Stimulated activated CD4-positive, alpha-beta T cell treated with anti-CD3 and anti-CD28 coated beads, Interleukin-1b, Interleukin-23, amount 100 ng/mL, for 24 hours (primary cell): ENCODE measurements at regions not wholly inside any gene's neighbourhood (a gene's known extent, or its start where the extent isn't known, plus 50 kb on each side); places are given as distances from the start of the nearest gene placed in this dataset.
A peak's percentile ranks its signal among the peaks of the same experiment; 100 is the strongest.

ENCODE experiments used
- DNase-seq, 4 experiments: peaks; one replicate each; pipeline ENCODE4 v3.0.0-alpha.2; 2020; ENCODE audit warnings: low read depth in 4 of 4, low spot score in 1 of 4

DNA sequence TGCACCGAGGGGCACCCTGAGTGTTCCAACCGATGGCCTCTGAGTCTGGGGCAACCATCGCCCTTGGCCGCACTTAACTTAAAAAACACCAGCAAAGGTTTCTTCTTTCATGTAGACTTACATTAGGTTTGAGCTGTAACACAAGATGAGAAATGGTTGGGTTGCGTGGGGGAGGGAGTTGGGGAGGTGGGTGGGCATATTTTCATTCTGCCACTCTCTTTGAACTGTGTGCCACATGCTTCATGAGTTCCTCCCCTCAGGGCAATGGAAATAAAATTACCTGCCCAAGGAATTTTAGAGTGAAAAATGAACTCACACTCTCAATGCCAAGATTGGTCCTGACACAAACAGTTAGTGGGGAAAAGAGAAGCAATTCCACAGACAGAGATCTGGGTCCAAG is 430.1 kb upstream of the USP24 start:
- DNase-seq = no peak

DNA sequence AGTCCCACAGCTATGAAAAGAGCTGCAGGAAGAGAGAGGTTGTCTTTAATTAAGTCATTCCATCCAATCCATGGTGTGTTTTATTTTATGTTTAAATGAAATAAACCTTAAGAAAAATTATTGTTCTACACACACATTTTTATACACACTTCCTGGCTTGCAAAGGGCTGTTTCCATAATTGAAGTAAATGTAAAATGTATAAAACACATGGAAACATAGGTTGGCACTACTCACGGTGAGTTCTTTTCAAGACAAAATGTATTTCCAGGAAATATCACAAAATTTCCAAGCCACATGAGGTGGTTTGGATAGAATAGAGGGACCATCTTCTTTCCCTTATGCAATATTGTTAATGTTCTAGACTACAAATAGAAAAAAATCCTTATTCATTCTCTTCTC is 426.8 kb upstream of the USP24 start:
- no peak for DNase-seq

DNA sequence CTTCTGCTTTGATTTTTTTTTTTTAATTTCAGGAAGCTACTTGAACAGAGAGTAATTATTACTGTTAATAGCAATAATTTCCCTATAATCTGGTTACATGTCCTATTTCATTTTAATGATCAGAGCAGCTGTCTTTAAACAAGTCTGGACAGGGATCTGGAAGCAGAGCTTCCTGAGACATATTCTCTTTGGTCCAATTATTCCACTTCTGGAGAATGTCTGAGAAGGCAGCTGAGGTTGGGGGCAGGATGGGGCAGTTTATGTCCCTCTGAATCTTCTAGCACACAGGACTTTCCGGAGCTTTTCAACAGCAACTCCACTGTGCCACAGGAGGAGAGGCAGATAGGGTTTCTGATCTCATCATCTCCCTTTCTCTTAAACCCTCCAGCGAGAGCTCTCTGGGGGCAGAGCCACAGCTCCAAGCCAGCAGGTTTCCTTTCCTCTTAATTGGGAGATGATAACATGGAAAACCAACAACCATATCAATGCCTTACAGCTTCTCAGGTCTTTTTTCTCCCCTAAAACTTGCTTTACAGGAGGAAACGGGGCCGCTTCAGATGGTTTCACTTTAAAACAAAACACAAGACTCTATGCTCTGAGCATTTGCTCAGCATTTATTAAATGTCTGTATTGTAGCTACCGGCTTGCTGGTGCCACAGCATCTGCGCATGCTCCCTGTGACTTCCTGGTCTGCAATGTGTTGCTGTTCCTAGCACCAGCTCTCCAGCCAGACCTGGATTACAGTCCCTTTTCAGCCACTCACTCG is 425.7 kb upstream of the USP24 start:
- peak in 1 of 4 experiments; percentile 13 for DNase-seq

DNA sequence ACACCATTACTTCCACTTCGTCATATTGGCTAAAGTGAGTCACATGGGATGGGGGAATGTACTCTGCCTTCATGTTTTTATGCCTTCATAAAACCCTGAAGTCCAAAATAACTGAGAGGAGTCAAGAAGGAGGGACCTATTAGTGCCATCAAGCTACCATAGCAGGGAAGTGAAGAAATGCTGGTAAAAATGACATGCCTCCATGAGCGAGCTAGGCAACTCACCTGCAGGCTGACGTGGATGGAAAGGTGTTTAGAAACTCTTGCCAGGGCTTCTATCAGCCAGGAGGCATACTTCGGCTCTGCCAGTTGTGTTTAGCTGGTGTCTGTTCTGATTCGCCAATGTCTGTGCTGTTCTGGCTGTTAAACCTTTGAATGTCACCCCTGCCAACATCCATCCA is 424.4 kb upstream of the USP24 start:
- no peak for DNase-seq

DNA sequence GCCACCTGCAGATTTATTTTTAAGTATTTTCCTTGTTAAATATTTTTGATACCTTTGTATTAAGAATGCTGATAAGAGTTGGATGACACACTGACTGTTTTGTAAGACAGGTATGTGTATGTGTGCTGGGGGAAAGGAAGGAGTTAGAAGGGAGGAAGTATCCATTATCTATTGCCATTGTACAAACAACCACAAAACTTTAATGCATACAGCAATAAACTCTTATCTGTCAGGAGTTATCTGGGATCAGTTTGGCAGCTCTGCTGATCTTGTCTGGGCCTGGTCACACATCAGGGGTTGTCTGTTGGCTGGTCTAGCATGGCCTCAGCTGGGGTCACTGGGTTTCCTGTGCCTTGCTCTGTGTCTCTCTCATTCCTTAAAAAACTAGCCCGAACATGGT is 423.9 kb upstream of the USP24 start:
- no peak for DNase-seq

DNA sequence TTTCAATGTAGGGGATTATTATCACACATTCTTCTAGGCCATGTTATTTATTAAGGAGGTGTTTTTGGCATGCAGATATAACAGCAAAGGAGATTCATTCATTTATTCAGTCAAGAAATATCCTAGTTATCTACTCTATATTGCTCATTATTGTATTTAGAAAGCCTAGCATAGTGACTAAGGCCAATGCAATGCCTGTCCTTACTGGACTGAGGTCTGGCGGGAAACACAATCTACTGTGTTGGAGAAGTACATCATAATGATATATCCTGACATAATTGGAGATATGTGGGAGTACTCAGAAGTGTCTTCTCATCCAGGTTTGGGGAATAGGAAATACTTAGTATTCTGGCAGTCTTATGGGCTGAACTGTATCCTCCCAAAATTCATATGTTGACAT is 421.5 kb upstream of the USP24 start:
- DNase-seq = no peak

DNA sequence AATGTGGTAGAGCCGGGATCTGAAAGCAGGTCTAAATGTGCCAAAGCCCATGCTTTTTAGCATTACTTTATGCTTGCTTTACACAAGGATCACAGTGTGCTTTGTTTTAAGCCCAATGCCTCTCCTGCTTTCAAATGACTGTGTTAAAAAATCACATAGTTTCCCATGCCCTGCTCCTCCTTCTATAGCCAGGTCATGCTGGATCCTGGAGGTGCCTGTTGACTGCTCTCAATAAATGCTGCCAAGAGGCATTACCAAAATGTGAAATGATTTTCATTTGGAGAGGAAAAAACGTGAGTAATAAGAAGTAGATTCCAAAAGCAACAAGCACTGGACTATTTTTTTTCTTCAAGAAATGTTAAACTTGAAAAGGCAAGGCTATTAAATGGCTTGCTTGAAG is 420.7 kb upstream of the USP24 start:
- DNase-seq = no peak

DNA sequence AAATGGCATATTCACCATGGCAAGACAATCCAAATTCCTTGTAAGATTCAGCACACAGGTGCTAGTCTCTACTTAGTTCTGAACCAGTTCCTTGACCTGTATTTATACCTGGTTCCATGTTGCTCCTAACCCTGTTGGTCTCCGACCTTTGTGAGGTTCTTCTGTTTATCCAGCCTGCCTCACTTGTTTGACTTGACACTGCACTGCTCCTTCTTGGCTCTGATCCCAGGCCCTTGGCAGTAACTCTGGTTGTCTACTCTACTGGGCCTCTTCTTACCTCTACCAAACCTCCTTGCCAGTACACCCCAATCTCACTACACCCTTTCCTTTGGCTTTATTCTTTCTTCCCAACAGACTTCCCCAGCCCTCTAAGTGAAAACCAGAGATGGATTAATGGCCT is 419.4 kb upstream of the USP24 start:
- DNase-seq = no peak

DNA sequence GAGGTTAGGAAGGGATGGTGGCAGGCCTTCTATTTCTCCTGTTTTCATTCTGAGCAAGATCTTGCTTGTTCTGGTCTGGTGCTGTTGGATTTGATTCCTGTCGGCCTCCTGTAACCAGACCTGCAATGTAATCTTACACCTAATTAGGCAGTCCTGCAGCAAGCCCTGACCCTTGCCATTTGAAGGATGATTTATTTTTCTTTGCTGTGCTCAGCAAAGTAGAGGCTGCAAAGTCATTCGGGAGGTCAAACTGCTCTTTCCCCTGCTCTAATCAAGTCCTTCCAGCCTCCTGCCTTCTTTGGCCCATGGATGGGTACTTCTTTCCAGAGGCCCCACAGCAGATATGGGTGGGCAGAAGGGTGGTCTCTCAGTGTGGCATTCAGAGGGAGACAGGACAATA is 417.7 kb upstream of the USP24 start:
- no peak for DNase-seq

DNA sequence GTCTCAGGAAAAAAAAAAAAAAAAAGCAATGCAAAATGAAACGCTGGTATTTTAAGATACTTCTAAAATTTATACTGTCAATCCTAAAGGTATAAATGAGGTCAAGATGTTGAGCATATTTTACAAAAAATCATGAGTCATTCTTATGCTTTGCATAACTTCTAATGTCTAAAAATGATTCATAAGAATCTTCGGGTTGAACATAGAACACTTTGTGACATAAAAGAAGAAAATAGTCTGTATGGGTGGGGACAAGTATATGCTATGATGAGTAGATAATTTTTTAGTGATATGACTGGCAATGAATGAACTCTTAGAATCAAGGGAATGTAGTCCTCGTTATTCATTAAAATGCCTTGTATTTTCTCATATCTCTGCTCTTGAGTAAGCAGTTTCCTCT is 416.9 kb upstream of the USP24 start:
- no peak for DNase-seq

DNA sequence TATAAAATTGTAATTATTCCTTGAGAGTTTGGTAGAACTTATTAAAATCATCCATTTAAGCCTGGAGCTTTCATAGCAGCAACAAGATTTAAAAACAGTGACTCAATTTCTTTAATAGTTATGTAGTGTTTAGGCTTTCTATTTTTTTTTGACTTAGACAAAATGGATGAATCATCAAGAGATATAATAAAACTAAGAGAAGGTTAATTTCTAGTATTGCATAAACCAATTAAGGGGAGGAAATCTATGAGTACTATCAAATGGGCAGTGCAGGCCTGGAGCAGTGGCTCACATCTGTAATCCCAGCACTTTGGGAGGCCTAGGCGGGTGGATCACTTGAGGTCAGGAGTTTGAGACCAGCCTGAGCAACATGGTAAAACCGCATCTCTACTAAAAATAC is 416.3 kb upstream of the USP24 start:
- no peak for DNase-seq

DNA sequence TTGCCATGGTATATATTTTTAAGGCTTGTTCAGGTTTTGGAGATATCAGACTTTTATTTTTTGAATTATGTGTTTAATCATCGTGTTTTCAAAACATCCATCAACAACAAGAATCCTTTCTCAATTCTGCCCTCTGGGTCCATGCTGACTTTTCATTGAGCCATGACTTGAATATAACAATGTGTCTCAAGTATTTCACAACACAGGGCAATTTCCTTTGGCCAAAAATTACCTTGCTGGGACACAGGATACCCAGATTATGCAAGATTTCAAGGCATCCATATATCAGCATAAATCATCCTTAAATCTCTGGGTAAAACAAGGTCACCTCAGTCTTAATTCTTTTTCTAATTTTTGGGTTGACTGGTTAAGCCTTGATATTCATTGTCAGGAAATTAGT is 411.2 kb upstream of the USP24 start:
- no peak for DNase-seq

DNA sequence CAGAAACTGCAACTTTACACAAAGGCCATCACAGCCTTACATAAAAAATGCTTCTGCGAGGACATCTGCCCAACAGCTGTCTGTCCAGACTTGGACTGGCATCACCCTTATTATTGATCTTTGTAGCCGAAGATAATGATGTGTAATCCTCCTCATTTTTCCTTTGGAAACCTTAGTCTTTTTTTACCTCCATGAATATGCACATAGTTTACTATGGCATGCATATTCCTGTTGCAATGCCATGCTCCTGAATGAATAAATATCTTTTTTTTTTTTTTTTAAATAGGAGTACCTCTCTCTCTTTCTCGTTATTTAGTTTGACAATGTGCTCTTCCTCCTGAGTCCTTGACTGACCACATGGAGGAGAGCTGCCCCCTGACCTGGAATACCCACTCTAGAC is 409.6 kb upstream of the USP24 start:
- DNase-seq = no peak

DNA sequence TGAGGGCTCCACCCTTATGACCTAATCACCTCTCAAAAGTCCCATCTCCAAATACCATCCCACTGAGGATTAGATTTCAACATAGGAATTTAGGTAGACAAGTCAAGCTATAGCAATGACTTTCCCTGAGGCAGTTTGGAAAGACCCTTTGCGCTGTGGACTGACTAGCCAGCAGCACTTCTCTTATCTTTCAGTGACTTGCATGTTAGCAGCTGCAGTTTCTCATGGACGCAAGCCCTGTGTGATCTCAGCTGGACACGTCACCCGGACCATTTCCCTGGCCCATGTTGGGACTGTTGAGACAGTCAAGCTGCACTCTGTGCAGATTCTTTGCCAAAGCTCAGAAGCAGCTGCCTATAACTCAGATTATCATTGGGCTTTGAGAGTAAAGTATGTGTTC is 408.1 kb upstream of the USP24 start:
- no peak for DNase-seq

DNA sequence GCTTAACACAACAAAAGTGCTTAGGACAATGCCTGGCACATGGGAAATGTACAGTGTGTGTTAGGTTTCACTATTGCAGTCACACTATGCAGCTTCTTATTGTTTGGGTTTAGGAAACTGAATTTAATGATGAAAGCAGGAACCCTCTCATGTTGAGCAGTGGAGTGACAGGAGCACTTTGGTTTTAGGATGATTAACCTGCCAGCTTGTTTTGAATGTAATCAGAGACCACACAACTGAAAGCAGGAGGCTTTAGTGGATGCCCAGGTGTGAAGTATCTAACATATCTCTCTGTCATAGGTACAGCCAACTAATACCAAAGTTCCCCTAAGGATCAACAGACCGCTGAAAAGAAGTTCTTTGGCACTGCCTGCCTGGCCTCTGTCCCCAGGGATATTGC is 406.9 kb upstream of the USP24 start:
- no peak for DNase-seq

DNA sequence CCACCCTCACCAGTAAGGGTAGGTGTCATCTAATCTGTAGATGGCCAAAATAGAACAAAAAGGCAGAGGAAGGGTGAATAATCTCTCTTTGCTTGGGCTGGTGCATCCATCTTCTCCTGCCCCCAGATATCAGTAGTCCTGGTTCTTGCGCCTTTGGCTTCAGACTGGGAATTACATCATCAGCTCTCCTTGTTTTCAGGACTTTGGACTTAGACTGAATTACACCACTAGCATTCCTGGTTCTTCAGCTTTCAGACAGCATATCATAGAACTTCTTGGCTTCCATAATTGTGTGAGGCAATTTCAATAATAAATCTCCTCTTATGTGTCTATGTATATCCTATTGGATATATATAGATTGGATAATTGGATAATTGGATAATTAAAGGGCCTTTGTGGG is 403.0 kb upstream of the USP24 start:
- DNase-seq = no peak

DNA sequence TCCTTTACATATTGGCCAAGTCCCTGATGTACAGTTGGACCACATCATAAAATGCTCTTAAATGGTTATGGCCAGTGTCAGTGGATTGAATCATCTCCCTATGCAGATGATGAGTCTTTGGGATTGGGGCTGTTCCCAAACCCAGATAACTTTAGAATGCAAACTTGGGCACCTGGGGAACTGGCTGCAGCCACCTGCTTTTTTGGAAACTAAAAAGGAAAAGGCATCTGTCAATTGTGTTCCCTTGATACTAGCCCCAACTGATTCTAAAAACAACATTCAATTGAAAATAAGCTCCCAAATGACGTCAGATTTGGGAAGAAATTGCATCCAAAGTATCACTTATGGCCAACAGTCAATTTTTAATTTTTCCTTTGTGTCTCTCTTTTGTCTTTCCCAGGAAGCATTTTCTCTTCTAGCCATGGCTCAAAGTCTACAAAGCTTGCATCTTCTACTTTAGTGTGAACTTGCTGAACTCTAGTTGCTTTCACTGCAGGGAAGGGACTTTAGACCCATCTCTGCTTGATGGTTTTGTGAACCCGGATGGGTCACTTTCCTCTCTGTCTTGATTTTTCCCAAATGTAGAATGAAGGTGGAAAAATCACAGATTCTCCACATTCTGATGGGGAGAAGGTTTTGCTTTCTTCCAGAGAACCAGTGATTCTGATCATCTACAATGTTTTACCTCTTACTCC is 402.3 kb upstream of the USP24 start:
- no peak for DNase-seq

DNA sequence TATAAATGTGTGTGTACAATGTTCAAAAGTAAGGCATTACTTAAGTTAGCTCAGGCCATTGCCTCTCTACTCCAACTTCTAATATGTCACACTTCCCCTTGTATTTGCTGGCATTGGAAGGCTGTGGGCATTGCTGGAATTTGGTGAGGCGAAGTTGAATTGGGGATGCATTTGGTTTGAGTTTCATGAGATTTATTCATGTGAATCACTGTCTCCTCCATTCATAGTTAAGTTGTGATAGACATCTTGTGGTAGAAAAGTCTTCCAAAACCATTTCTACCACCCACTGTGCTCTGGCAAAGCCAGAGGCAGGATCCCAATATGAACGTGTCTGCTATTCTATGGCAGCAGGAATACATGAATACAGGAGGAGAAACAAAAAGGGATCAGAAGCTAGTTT is 397.8 kb upstream of the USP24 start:
- DNase-seq = no peak

DNA sequence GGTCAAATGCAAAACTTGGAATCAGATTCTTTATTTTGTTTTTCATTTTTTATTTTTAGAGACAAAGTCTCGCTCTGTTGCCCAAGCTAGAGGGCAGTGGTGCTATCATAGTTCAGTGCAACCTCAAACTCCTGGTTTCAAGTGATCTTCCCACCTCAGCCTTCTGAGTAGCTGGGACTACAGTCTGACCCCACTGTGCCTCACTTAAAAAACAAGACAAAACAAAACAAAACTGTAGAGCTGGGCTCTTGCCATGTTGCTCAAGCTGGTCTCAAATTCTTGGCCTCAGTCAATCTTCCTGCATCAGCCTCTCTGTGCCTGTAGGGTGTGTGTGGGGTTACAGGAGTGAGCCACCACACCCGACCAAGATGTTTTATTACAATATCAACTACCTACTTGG is 396.0 kb upstream of the USP24 start:
- no peak for DNase-seq

DNA sequence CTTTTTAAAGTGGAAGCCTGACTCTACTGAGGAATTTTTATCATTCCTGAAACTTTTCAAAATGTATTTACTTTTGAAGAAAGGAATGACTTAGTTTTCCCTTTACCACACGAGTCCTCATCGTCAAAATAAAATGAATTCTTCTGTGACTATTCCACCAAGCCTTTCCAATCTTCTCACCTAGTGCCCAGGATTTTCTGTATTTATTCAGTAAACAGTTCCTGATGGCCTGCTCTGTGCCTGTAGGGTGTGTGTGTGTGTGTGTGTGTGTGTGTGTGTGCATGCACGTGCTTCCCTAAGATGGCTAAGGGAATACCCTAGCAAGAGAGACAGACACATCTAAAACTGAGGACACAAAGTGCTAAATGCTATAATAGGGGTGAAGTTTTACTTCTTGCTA is 395.0 kb upstream of the USP24 start:
- no peak for DNase-seq

DNA sequence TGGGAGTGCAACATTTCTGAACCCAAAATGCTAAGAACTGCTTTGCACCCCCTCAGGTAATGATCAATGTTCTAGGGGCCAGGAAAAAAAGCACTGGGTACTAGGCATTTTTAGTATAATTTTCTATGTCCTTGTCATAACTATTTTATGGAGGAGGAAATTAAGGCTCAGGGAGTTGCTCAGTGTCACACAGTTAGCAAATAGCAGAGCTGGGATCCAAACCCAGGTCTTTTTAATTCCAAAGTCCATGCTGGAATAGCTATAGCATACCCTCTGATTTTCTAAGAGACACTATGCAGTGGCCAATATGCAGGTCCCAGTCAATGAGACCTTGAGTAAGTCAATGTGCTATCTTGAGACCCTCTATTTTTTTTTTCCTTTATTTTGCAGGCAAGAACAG is 394.5 kb upstream of the USP24 start:
- no peak for DNase-seq

DNA sequence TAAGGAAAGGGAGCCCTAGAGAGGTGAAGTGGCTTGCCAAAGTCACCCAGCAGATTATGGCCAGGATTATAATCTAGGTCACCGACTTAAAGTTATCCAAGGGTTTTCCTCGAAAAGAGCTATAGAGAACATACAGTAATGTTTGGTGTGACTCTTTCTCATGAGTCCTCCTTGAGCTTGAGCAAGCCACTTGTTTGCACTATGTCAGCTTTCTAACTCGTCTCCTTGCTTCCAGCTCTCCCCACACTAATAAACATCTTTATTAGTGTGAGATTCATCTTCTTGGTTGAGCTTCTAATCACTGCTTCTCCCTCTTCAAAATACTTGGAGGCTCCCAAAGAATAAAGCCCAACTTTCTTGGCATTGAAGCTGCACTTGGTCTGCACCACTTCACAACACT is 390.0 kb upstream of the USP24 start:
- DNase-seq = no peak

DNA sequence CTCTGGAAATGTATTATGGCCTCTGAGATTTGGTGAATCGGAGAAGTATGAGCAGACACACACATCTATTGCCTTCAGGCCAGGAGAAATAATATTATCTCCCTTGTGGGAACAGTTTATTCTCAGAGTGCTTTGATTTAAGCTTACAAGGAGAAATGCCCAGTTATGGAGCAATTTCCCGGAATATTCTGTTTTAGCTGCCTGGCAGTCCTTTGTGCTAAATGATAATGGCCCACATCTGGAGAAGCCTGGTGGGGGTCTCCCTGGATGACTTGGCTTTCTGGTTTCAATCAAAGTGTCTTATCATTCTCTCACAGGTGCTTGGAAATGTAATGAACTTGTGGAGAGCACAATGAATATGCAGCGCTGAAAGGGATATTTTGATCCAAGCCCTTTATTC is 389.6 kb upstream of the USP24 start:
- DNase-seq = no peak
